Activated T-cell treated with anti-CD3 and anti-CD28 coated beads, Interleukin-2, amount 50 U/mL, for 4 hours (primary cell): ENCODE measurements at regions not wholly inside any gene's neighbourhood (a gene's known extent, or its start where the extent isn't known, plus 50 kb on each side); places are given as distances from the start of the nearest gene placed in this dataset.

Experiments used
- ATAC-seq, 2 donors: fragments of 200-7000 bp; cut with Tn5 transposase; one replicate each; pipeline ENCODE4 v1.10.0; 2021
- DNase-seq: peaks from one replicate; pipeline ENCODE4 v3.0.0-alpha.2; 2020
- H3K27me3 Mint-ChIP-seq: one replicate; pipeline ENCODE4 v1.8.0; 2021; ENCODE audit warnings: low read depth, mixed read lengths
- H3K36me3 Mint-ChIP-seq: one replicate; pipeline ENCODE4 v1.8.0; 2022; ENCODE audit warnings: mixed read lengths; ENCODE audit not compliant: insufficient read depth
- H3K4me1 Mint-ChIP-seq: one replicate; pipeline ENCODE4 v1.8.0; 2021; ENCODE audit warnings: low read depth, mixed read lengths
- H3K4me3 Mint-ChIP-seq: one replicate; pipeline ENCODE4 v1.8.0; 2021; ENCODE audit warnings: mild to moderate bottlenecking, moderate library complexity, mixed read lengths
- H3K9me3 Mint-ChIP-seq: one replicate; pipeline ENCODE4 v1.8.0; 2021; ENCODE audit warnings: mixed read lengths

DNA sequence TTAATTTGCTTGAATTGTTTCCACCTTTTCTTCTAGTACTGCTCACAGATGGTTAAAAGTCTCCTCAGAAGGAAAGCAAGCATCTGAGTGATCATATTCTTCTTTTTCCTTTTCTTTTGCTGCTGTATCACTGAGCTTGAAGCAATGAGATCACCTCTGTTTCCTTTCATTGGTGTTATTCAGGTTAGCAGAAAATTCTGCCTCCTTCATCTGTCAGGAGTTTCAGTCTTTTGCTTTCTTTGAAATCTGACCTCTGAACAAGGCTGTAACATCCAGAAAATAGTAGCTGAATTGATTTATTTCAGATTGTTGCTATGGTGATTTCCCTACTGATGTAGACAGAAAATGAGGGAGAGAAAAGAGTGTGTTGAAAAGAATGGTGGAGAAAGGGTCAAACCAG lies 343.0 kb downstream of the MFSD1 start:
- DNase-seq (no peak), ATAC-seq (no peak)
- Mint-ChIP-seq H3K27me3 (no peaks in the 10 kb centered on the region), H3K4me3 (no peak overlapping the region), H3K4me1 (no peaks in the 10 kb centered on the region), H3K9me3 (no peaks in the 10 kb centered on the region), H3K36me3 (no peaks in the 10 kb centered on the region)

DNA sequence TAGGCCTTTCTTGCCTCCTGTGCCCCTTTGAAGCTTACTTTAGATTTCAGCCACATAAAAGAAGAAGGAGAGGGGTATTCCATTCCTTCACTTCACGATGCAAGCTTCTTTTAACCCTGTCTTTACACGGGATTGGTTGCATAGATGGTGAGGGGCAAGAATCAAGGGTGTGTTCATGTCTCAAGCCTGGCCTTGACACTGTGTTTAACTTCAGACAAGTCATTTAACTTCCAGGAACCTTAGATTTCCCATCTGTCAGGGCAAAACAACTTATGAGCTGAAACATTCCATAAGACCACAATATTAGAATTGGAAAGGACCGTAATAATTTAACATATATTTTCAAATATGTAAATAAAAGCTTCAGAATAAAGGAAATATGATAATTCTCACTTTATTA lies 344.5 kb downstream of the MFSD1 start:
- DNase-seq: no peak
- no peaks in the 10 kb centered on the region for H3K27me3 Mint-ChIP-seq
- no peaks in the 10 kb centered on the region for H3K4me1 Mint-ChIP-seq
- H3K9me3 Mint-ChIP-seq: no peaks in the 10 kb centered on the region
- ATAC-seq: no peak
- no peak overlapping the region for H3K4me3 Mint-ChIP-seq
- H3K36me3 Mint-ChIP-seq: no peaks in the 10 kb centered on the region

DNA sequence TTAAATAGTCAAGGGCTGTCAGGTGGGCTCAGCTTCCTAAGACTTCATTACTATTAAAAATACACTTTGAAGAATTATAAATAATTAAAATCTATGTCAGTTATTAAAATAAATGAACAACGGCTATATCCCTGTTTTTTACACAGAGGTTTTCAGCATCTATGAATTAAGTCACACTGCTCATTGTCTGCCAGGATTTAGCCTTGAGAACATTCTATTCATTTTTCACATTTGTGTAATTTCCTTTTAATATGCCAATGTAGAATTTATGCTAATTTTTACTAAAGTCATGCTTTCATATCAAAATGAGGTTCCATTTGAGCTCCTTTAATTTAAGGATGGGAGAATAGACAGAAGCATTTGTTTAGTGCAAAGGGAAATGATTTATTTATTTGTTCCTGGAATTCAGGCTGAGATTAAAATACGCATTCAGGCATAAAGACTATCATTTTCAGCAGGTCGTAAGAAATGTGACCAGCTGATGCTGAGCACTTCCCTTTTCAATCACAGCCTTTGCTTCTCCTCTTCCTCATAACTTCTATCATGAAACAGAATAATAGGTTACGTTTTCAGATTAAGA lies 345.1 kb downstream of the MFSD1 start:
- no peaks in the 10 kb centered on the region for H3K36me3 Mint-ChIP-seq
- no peaks in the 10 kb centered on the region for H3K4me1 Mint-ChIP-seq
- H3K27me3 Mint-ChIP-seq: no peaks in the 10 kb centered on the region
- no peak overlapping the region for H3K4me3 Mint-ChIP-seq
- no peaks in the 10 kb centered on the region for H3K9me3 Mint-ChIP-seq
- DNase-seq: no peak
- no peak for ATAC-seq

DNA sequence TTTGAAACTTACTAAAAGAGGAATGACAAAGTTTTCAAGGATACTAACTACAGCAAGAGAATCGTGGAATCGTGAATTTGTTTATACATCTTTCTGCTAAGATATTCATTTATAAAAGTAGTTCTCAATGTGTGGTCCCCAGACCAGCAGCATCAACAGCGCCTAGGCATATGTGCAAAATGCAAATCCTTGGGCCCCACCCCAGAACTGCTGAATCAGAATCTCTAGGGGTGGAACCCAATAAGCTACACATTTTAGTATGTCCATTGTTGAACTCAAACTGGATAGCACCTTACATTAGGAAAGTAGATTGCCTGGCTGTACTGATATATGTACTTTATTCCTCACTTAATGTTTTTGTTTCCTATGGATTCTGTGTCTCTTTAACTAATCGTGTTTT lies 346.0 kb downstream of the MFSD1 start:
- no peak for DNase-seq
- H3K4me1 Mint-ChIP-seq: no peaks in the 10 kb centered on the region
- H3K4me3 Mint-ChIP-seq: no peak overlapping the region
- no peaks in the 10 kb centered on the region for H3K36me3 Mint-ChIP-seq
- ATAC-seq: no peak
- no peaks in the 10 kb centered on the region for H3K9me3 Mint-ChIP-seq
- H3K27me3 Mint-ChIP-seq: no peaks in the 10 kb centered on the region

DNA sequence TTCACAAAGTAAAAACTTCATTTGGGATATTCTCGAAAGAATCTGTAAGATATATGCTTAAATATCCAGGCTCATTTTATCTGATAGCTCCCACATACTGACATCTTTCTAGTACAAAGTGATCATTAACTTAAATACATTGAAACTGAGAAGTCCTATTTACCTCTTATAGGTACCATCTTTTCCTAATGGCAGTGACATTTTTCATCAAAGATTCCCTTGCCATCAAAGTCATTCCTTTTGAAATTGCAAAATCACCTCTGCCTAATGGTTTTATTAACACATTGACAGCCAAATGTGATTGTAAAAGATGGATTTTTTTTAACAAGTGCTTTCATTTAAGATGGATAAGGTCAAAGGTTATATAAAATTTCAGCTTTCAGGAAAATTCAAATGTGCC lies 346.6 kb downstream of the MFSD1 start:
- DNase-seq (no peak), ATAC-seq (no peak)
- Mint-ChIP-seq H3K36me3 (no peaks in the 10 kb centered on the region), H3K9me3 (no peaks in the 10 kb centered on the region), H3K4me1 (no peaks in the 10 kb centered on the region), H3K27me3 (no peaks in the 10 kb centered on the region), H3K4me3 (no peak overlapping the region)

DNA sequence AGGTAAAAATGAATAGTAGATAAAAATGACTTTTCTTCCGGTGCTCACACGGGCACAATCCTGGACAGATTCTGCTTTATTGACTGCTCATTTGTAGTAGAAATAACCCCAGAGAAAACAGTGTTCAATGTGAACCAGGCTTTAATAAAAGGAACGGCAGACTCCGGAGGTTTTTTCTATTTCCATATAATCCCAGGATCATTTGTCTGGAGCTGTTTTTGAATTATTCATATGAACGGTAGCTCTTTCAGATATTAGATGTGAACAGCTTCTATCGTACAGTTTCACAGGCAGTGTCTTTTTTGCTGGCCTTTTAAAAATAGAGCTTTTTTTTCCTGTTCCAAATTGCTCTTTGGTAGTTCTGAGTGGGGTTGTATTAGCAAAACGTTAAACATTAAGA lies 347.3 kb downstream of the MFSD1 start:
- no peak overlapping the region for H3K4me3 Mint-ChIP-seq
- DNase-seq (no peak), ATAC-seq (no peak)
- H3K4me1 Mint-ChIP-seq: no peaks in the 10 kb centered on the region
- H3K27me3 Mint-ChIP-seq: no peaks in the 10 kb centered on the region
- no peaks in the 10 kb centered on the region for H3K9me3 Mint-ChIP-seq
- H3K36me3 Mint-ChIP-seq: no peaks in the 10 kb centered on the region

DNA sequence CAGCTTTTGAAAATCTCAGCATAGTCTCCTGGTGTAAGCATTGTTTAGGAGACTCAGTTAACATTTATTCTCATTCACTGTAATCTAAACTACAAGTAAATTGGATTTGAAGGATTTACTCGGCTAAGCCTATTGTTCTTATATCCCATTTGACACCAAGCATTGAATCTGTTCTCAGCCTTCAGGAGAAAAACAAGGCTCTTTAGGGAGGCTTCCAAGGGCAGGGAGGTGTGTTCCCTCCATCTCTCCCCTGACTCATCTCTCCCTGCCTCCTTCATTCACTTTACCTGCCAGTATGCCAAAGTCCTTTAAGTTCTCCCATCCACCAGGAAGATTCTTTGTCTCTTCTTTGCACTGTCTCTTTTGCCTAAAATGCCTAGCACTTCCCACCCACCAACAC lies 347.8 kb downstream of the MFSD1 start:
- Mint-ChIP-seq H3K27me3 (no peaks in the 10 kb centered on the region), H3K36me3 (no peaks in the 10 kb centered on the region), H3K9me3 (no peaks in the 10 kb centered on the region), H3K4me3 (no peak overlapping the region), H3K4me1 (no peaks in the 10 kb centered on the region)
- no peak for DNase-seq
- no peak for ATAC-seq

DNA sequence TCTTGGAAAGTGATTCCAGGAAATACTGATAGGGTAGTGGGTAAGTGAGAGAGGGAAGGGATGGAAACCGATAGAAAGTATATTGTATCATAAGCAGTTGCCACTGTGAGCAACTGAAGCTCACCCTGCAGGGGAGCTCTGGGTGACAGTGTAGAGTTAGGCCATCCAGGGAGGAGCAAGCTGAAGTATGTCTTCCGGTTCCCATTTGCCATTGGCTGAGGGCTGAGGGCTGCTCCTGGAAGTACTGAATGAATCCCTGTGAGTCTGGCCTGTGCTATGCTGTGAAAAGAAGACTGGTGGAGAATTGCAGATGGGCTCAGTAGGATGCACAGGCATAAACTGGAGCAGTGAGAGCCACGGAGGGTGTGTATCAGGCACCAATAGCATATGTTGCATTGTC lies 348.3 kb downstream of the MFSD1 start:
- Mint-ChIP-seq H3K27me3 (no peaks in the 10 kb centered on the region), H3K36me3 (no peaks in the 10 kb centered on the region), H3K4me3 (no peak overlapping the region), H3K9me3 (no peaks in the 10 kb centered on the region), H3K4me1 (no peaks in the 10 kb centered on the region)
- ATAC-seq (no peak), DNase-seq (no peak)

DNA sequence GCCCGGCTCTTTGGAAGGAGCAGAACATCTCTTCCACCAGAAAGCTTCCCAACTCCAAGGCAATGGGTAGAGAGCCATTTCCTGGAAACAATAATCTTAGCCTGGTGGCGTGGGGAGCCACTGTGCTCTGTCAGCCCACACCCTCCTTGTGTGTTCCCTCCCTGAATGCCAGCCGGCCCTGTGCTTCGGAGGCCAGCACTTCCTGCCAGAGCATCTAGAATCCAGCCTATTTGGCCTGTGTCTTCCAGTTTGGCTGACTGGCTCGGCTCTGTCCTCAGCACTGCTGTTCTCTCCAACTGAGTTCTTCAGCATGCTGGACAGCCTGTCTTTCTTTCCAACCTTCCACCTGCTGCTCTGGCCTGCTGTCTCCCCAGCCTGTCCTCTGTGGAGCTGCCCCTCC lies 349.3 kb downstream of the MFSD1 start:
- H3K4me3 Mint-ChIP-seq: no peak overlapping the region
- no peaks in the 10 kb centered on the region for H3K4me1 Mint-ChIP-seq
- no peaks in the 10 kb centered on the region for H3K27me3 Mint-ChIP-seq
- no peaks in the 10 kb centered on the region for H3K36me3 Mint-ChIP-seq
- no peak for DNase-seq
- ATAC-seq: no peak
- no peaks in the 10 kb centered on the region for H3K9me3 Mint-ChIP-seq

DNA sequence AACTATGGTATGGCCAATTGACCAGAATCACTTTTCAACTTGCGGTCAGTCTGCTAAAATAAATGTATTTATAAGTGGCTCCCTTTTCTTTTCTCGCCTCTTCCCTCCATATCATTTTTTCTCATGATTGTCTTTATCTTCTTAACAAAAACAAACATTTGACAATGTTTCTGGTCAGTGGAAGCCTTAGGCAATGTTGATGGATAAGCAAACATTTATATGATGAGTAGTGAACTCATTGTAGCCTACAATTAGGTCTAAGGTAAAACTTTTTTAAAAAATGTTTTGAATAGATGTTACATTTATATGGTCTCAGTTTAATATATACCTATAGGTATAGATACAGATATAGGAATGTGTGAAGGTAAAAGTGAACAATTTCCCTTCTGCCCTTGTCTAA lies 355.4 kb downstream of the MFSD1 start:
- no peaks in the 10 kb centered on the region for H3K36me3 Mint-ChIP-seq
- no peak overlapping the region for H3K4me3 Mint-ChIP-seq
- DNase-seq (no peak), ATAC-seq (no peak)
- H3K9me3 Mint-ChIP-seq: no peaks in the 10 kb centered on the region
- no peaks in the 10 kb centered on the region for H3K4me1 Mint-ChIP-seq
- H3K27me3 Mint-ChIP-seq: no peaks in the 10 kb centered on the region

DNA sequence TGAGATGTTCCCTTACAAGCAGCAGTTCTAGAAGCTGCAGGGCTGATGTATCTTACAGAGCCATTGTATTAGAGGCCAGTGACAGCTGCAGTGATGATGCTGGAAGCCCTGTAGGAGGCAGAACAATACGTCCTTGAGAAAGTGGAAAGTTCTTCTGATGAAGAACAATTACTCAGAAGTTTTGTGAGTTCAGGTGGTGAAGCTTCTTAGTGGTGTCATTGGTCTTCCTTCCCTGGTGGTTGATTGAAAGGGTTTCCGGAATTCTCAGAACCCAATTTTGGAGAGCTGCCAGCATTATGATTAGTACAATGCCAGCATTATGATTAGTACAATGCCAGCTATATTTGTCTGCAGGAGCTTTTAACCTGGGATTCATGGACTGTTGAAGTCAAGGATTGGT lies 356.4 kb downstream of the MFSD1 start:
- Mint-ChIP-seq H3K4me3 (no peak overlapping the region), H3K27me3 (no peaks in the 10 kb centered on the region), H3K9me3 (no peaks in the 10 kb centered on the region), H3K4me1 (no peaks in the 10 kb centered on the region), H3K36me3 (no peaks in the 10 kb centered on the region)
- no peak for DNase-seq
- no peak for ATAC-seq

DNA sequence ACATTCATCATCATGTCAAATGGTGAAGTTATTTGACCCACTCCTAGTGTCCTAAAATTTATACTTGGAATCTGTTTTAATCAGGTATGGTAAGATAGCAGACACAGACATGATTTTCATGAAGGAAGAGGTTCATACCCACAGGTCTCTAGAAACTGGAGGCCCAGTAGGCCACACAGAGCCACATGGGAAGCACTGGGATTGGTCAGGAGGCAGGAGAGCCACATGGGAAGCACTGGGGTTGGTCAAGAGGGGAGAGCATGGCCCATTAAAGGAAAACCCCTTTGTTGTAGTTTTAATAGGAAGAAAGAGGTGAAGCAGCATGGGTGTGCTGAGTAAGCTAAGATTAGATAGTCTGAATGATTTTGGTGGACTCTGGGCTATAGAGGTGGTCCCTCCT lies 356.9 kb downstream of the MFSD1 start:
- Mint-ChIP-seq H3K27me3 (no peaks in the 10 kb centered on the region), H3K4me3 (no peak overlapping the region), H3K4me1 (no peaks in the 10 kb centered on the region), H3K9me3 (no peaks in the 10 kb centered on the region), H3K36me3 (no peaks in the 10 kb centered on the region)
- ATAC-seq (no peak), DNase-seq (no peak)

DNA sequence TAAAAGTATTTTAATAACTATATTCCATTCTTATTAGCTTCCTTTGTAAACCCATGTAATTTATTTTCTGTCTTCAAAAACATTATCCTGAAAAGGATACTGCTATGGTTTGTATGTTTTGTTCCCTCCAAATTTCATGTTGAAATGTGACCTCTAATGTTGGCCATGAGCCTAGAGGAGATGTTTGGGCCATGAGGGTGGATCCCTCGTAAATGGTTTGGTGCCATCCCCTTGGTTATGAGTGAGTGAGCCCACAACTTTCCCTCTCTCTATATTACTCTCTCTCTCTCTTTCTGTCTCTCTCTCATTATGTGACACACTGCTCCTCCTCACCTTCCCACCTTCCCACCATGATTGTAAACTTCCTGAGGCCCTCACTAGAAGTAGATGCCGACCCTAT lies 357.7 kb downstream of the MFSD1 start:
- no peaks in the 10 kb centered on the region for H3K9me3 Mint-ChIP-seq
- H3K27me3 Mint-ChIP-seq: no peaks in the 10 kb centered on the region
- H3K4me3 Mint-ChIP-seq: no peak overlapping the region
- no peaks in the 10 kb centered on the region for H3K4me1 Mint-ChIP-seq
- ATAC-seq (no peak), DNase-seq (no peak)
- H3K36me3 Mint-ChIP-seq: no peaks in the 10 kb centered on the region

DNA sequence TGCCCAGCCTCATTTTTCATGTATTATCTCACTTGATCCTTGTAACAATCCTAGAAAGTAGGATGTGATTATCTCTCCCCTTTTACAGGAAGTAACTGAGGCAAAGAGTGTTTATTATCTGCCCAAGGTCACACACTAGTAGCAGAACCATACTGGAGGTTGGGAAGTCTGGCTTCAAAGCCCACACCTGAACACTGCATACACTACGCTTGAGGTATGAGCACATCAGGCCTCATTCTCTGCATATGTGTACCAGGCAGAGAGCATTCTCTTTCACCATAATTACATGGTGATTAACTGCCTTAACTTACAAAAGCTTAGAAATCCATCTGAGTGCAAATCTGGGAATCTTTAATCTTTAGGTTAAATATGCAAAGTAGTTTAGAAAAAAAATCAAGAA lies 361.8 kb downstream of the MFSD1 start:
- H3K4me3 Mint-ChIP-seq: no peak overlapping the region
- H3K9me3 Mint-ChIP-seq: no peaks in the 10 kb centered on the region
- DNase-seq: no peak
- H3K4me1 Mint-ChIP-seq: no peaks in the 10 kb centered on the region
- ATAC-seq: no peak
- H3K36me3 Mint-ChIP-seq: no peaks in the 10 kb centered on the region
- H3K27me3 Mint-ChIP-seq: no peaks in the 10 kb centered on the region

DNA sequence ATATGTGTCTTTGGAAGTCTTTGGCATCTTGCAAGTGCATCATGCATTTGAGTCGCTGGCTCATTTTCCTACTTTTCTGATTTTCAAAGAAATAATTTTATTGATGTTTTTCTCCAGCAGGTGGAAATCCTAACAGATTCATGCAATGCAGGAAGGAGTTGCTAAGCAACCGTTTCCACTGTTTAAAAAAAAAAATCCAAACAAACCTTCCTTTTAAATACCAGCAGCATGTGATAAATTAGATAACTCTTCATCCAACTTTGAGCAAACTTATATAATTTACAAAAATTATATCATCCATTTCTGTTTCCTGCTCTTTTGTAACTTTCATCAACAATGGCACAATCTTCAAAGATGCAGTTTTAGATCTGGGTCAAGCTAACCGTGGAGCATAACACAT lies 364.1 kb downstream of the MFSD1 start:
- DNase-seq (no peak), ATAC-seq (no peak)
- no peaks in the 10 kb centered on the region for H3K36me3 Mint-ChIP-seq
- H3K4me1 Mint-ChIP-seq: no peaks in the 10 kb centered on the region
- H3K27me3 Mint-ChIP-seq: no peaks in the 10 kb centered on the region
- no peak overlapping the region for H3K4me3 Mint-ChIP-seq
- no peaks in the 10 kb centered on the region for H3K9me3 Mint-ChIP-seq

DNA sequence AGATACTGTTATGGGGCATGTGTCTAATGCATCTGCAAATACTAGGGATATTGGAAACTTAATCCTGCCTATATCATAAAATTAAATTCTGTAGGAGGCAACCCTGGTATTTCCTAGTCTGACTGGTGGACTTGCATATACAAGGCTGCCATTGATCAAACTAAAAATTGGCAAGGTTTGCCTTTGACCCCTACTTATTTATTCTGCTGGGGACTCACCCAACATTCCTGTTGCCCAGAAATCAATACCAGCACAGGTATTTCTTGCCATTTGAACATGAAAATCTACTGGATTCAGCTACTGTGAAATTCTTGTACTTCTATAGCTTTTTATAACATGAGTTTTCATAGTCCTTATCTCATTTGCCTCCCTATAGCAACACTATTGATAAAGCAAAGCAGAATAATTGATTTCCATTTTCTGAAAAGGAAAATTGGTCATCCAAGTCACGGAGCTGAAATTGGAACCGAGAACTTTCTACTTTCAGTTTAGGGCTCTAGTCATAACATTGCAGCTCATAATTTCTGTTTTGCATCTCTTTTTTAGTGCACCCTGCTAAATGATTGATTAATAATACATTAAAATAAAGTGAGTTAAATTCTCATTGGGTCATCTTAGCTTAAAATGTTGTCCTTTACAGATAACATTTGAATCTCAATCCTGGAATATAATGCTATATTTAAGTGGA lies 365.2 kb downstream of the MFSD1 start:
- DNase-seq (no peak), ATAC-seq (no peak)
- Mint-ChIP-seq H3K36me3 (no peaks in the 10 kb centered on the region), H3K4me1 (no peaks in the 10 kb centered on the region), H3K27me3 (no peaks in the 10 kb centered on the region), H3K9me3 (no peaks in the 10 kb centered on the region), H3K4me3 (no peak overlapping the region)
